ENCODE measurements at regions not wholly inside any gene's neighbourhood (a gene's known extent, or its start where the extent isn't known, plus 50 kb on each side); places are given as distances from the start of the nearest gene placed in this dataset.

GRCh38 chr1:186730951-186731729, 50.9 kb upstream of the PTGS2 start:
- H3K4me3 ChIP-seq (ENCODE audit: low read depth, low read length) = no peak overlapping the region
- no peak for DNase-seq
- no peak for TF ChIP-seq CTCF (IDR thresholded peaks at IDR 0.05; ENCODE audit: low read depth, low read length, missing control alignments)

More at GRCh38 chr1:186730951-186731729, 50.9 kb upstream of the PTGS2 start:
- H3K27me3 ChIP-seq (replicated peaks) = no peaks in the 10 kb centered on the region
- H3K27ac ChIP-seq = no peak overlapping the region
- H3K36me3 ChIP-seq (replicated peaks) = no peaks in the 10 kb centered on the region
- in situ Hi-C loops (cut with HindIII; ENCODE audit: low pct_ligation_motif_present, low sequenced_read_pairs) = no loop called here
